ENCODE measurements at regions not wholly inside any gene's neighbourhood (a gene's known extent, or its start where the extent isn't known, plus 50 kb on each side); places are given as distances from the start of the nearest gene placed in this dataset.

GRCh38 chr1:58282623-58283387 lies 263.7 kb downstream of the OMA1 start:
- no peaks in the 10 kb centered on the region for H3K36me3 ChIP-seq (replicated peaks in 1 of 2; ENCODE audit: control insufficient read depth in 1 of 2, insufficient read depth in 2 of 2, low read length in 1 of 2)
- no peak overlapping the region for H3K4me2 ChIP-seq
- H3K27ac ChIP-seq (ENCODE audit: low read depth in 2 of 2, low read length in 1 of 2), result no peak overlapping the region
- ChIA-PET CTCF (interaction anchor here (0.7 to 1.4 kb wide), 2 partner anchors 9 to 32 kb away, joined by 3 read pairs; no protein-coding TSS in a partner anchor), POLR2A (no interaction called here)
- H4K20me1 ChIP-seq (ENCODE audit: insufficient read depth), result no peaks in the 10 kb centered on the region
- no peaks in the 10 kb centered on the region for H3F3A ChIP-seq (replicated peaks; ENCODE audit: insufficient read depth)
- no peaks in the 10 kb centered on the region for H3K79me2 ChIP-seq (ENCODE audit: insufficient read depth)
- H3K9me3 ChIP-seq, result no peaks in the 10 kb centered on the region
- H3K9me2 ChIP-seq, result no peaks in the 10 kb centered on the region
- no peak for TF ChIP-seq RXRA (IDR thresholded peaks at IDR 0.05; ENCODE audit: borderline replicate concordance, low read depth)
- no peak for TF ChIP-seq NFIC (IDR thresholded peaks at IDR 0.05; ENCODE audit: borderline replicate concordance)
- TF ChIP-seq MXI1 (IDR thresholded peaks at IDR 0.05; ENCODE audit: low read depth, low read length), result no peak
- TF ChIP-seq POLR2AphosphoS5 (IDR thresholded peaks at IDR 0.05; ENCODE audit: low read depth, low read length), result no peak
- TF ChIP-seq RAD21 (IDR thresholded peaks at IDR 0.05; ENCODE audit: low read length), result no peak
- no peak for TF ChIP-seq SMC3 (IDR thresholded peaks at IDR 0.05; ENCODE audit: low read depth, low read length)
- TF ChIP-seq EZH2phosphoT487 (IDR thresholded peaks at IDR 0.05; ENCODE audit: borderline replicate concordance, low read depth), result no peak
- TF ChIP-seq EP300 (IDR thresholded peaks at IDR 0.05; ENCODE audit: borderline replicate concordance in 1 of 2, low read depth in 1 of 2, low read length in 1 of 2), result no peak
- no peak for TF ChIP-seq YY1 (IDR thresholded peaks at IDR 0.05; ENCODE audit: low read depth)
- TF ChIP-seq ZBTB33 (IDR thresholded peaks at IDR 0.05; ENCODE audit: borderline replicate concordance, low read depth), result no peak
- no peak for TF ChIP-seq MEF2A (IDR thresholded peaks at IDR 0.05; ENCODE audit: borderline replicate concordance, low read depth)
- TF ChIP-seq GABPA (IDR thresholded peaks at IDR 0.05; ENCODE audit: low read depth), result no peak
- no peak for TF ChIP-seq USF1 (IDR thresholded peaks at IDR 0.05; ENCODE audit: borderline replicate concordance, low read depth)
- no peak for TF ChIP-seq USF2 (IDR thresholded peaks at IDR 0.05; ENCODE audit: borderline replicate concordance, low read depth, low read length)
- TF ChIP-seq CTCF (IDR thresholded peaks at IDR 0.05), result no peak
- H3K4me3 ChIP-seq (ENCODE audit: low read depth in 2 of 2, low read length in 1 of 2), result no peak overlapping the region
- H3K27me3 ChIP-seq (ENCODE audit: insufficient read depth), result no peaks in the 10 kb centered on the region
- DNase-seq, result no peak
- no peak overlapping the region for H3K9ac ChIP-seq
- H3K4me1 ChIP-seq (ENCODE audit: control insufficient read depth in 1 of 2, insufficient read depth in 2 of 2, low read depth in 1 of 2, low read length in 1 of 2), result no peaks in the 10 kb centered on the region
- no peak overlapping the region for H2AFZ ChIP-seq (ENCODE audit: low read depth)
- 62% methylated on average over 7 of the region's 7 CpGs for WGBS (ENCODE audit: low lambda C conversion rate)

Data from SK-N-SH (cell line).